Breast epithelium (tissue), 3 donors: ENCODE measurements at regions not wholly inside any gene's neighbourhood (a gene's known extent, or its start where the extent isn't known, plus 50 kb on each side); places are given as distances from the start of the nearest gene placed in this dataset.

Experiments used
- POLR2A ChIP-seq: fragments of 450-650 bp; IDR thresholded peaks from one replicate; pipeline ENCODE4 v1.6.1; 2016; ENCODE audit warnings: antibody characterized with exemption, mild to moderate bottlenecking, moderate library complexity
- POLR2AphosphoS5 ChIP-seq, 3 donors: sonication (generic); formaldehyde crosslinking; IDR thresholded peaks; one replicate each; pipeline ENCODE4 v1.6.1; 2017; ENCODE audit warnings: antibody characterized with exemption in 3 of 3
- TF ChIP-seq, protein P1 (sequence below), 3 donors: fragments of 450-650 bp; IDR thresholded peaks; one replicate each; pipeline ENCODE4 v1.5.1; 2016 to 2017; ENCODE audit warnings: antibody characterized with exemption in 3 of 3, mild to moderate bottlenecking in 3 of 3, moderate library complexity in 3 of 3

DNA sequence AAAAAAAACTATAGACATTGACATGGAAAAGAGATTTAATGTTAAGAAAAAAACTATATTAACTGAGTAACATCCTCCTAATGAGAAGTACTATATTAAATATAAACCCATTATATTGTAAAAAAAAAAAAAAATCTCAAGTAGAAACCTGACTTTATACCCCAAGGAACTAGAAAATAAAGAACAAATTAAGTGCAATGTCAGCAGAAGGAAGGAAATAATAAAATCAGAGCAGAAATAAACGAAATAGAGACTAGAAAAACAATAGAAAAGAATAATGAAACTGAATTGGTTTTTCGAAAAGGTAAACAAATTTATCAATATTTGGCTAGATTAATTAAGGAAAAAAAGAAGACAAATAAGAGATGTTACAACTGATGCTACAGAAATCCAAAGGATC lies 329.1 kb upstream of the ZNF608 start:
- TF ChIP-seq POLR2A (no peak), POLR2AphosphoS5 (IDR thresholded peaks at IDR 0.05) (no peak)
- TF ChIP-seq, protein P1, sequence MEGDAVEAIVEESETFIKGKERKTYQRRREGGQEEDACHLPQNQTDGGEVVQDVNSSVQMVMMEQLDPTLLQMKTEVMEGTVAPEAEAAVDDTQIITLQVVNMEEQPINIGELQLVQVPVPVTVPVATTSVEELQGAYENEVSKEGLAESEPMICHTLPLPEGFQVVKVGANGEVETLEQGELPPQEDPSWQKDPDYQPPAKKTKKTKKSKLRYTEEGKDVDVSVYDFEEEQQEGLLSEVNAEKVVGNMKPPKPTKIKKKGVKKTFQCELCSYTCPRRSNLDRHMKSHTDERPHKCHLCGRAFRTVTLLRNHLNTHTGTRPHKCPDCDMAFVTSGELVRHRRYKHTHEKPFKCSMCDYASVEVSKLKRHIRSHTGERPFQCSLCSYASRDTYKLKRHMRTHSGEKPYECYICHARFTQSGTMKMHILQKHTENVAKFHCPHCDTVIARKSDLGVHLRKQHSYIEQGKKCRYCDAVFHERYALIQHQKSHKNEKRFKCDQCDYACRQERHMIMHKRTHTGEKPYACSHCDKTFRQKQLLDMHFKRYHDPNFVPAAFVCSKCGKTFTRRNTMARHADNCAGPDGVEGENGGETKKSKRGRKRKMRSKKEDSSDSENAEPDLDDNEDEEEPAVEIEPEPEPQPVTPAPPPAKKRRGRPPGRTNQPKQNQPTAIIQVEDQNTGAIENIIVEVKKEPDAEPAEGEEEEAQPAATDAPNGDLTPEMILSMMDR (IDR thresholded peaks at IDR 0.05): no peak
